GM04503 (cell line): ENCODE measurements at regions not wholly inside any gene's neighbourhood (a gene's known extent, or its start where the extent isn't known, plus 50 kb on each side); places are given as distances from the start of the nearest gene placed in this dataset.
"Not testable (repeated sequence)": the region's sequence is repeated elsewhere in the genome, so short reads cannot be mapped to it uniquely, and the experiment has no call there.

ENCODE experiments used
- DNase-seq: peaks from one replicate; pipeline ENCODE4 v3.0.0-alpha.2; 2012; ENCODE audit warnings: low read depth

GRCh38 chr17:79560527-79560926 is 50.3 kb downstream of the RBFOX3 start:
- no peak for DNase-seq

- DNase-seq, result no peak
Observed at GRCh38 chr17:79559111-79559887, 51.6 kb downstream of the RBFOX3 start.

- no peak for DNase-seq
Observed at GRCh38 chr17:79558091-79558900, 52.6 kb downstream of the RBFOX3 start.

- DNase-seq, result no peak
Observed at GRCh38 chr17:79557276-79558090, 53.4 kb downstream of the RBFOX3 start.

- DNase-seq, result no peak
Observed at GRCh38 chr17:79556271-79556670, 54.6 kb downstream of the RBFOX3 start.

- DNase-seq, result no peak
Observed at GRCh38 chr17:79555543-79555942, 55.3 kb downstream of the RBFOX3 start.

GRCh38 chr17:79554346-79554745 is 56.5 kb downstream of the RBFOX3 start:
- not testable (repeated sequence) for DNase-seq

GRCh38 chr17:79552824-79553223 is 58.0 kb downstream of the RBFOX3 start:
- no peak for DNase-seq

GRCh38 chr17:79552405-79552804 is 58.4 kb downstream of the RBFOX3 start:
- no peak for DNase-seq

GRCh38 chr17:79549141-79549915 is 61.5 kb downstream of the RBFOX3 start:
- no peak for DNase-seq

- DNase-seq, result no peak
Observed at GRCh38 chr17:79548116-79548515, 62.7 kb downstream of the RBFOX3 start.

- no peak for DNase-seq
Observed at GRCh38 chr17:79547586-79547985, 63.3 kb downstream of the RBFOX3 start.

GRCh38 chr17:79547171-79547570 is 63.7 kb downstream of the RBFOX3 start:
- DNase-seq, result not testable (repeated sequence)

- DNase-seq, result no peak
Observed at GRCh38 chr17:79546386-79546785, 64.5 kb downstream of the RBFOX3 start.

GRCh38 chr17:79545251-79546005 is 65.4 kb downstream of the RBFOX3 start:
- DNase-seq, result no peak

GRCh38 chr17:79544142-79544914 is 66.5 kb downstream of the RBFOX3 start:
- no peak for DNase-seq

GRCh38 chr17:79543531-79543930 is 67.3 kb downstream of the RBFOX3 start:
- DNase-seq, result no peak

GRCh38 chr17:79542718-79543117 is 68.1 kb downstream of the RBFOX3 start:
- no peak for DNase-seq

GRCh38 chr17:79541056-79541850 is 69.6 kb downstream of the RBFOX3 start:
- no peak for DNase-seq
